ENCODE measurements at regions not wholly inside any gene's neighbourhood (a gene's known extent, or its start where the extent isn't known, plus 50 kb on each side); places are given as distances from the start of the nearest gene placed in this dataset.

DNA sequence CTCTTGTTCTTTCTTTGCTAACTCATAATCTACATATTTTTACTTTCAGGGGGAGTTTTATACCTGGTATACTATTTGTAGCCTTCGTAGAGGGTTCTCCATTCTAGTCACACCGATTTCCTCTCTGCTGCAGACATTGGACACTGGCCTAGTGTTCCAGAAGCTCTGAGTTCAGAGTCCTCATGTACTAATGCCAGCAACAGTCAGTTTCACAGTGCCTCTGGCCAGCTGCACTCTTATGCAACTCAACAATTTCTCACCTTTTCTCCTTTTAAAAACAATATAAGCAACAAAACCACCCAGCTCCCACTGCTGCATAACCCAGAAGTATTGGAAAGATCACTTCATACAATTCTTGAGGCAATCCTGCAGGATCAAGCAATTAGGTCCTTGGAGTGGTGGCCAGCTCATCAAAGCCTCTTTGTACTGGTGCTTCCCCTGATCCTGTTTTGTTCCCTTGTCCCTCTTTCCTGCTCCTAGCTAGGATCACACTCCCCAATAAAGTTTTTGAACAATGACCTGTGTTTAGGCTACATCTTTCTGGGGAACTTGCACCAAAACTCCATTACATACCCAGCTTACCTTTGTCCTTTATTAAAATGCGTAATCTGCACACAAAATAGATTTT is 98.1 kb upstream of the TUT7 start:
- no peak for DNase-seq (ENCODE audit: low read depth in 2 of 2)

DNA sequence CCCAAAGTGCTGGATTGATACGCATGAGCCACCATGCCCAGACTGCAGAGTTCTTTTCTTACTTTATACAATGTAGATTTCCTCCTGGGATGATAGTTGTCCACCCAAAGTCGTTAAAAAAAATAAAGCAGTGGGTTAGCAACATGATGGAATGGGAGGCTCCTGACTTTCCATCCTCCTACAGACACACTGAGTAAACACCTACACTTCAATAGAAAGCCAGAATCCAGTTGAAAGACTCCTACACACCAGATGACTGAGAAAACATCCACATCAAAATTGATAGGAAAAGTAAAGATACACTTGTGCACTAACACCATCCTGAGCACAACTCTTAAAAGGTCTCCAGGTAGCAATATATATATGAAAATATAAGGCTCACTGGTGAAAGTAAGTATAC is 95.0 kb upstream of the TUT7 start:
- no peak for DNase-seq (ENCODE audit: low read depth in 2 of 2)

DNA sequence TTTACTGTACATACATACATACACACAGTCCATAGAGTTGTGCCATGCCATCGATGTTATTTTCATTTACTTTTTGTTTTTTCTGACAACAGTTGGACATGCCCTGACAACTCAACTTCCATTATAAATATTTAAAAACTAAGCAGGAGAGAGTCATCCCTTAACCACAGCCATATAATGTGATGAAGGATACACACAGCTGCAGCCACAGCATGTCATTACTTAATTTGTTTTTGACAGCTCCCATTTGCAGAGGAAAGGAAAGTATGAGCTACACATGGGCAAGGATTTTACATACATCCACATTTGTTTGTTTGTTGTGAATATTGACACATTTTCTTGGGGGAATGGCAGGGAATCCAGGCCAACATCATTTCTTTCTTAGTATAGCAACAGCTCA is 91.5 kb upstream of the TUT7 start:
- no peak for DNase-seq (ENCODE audit: low read depth in 2 of 2)

DNA sequence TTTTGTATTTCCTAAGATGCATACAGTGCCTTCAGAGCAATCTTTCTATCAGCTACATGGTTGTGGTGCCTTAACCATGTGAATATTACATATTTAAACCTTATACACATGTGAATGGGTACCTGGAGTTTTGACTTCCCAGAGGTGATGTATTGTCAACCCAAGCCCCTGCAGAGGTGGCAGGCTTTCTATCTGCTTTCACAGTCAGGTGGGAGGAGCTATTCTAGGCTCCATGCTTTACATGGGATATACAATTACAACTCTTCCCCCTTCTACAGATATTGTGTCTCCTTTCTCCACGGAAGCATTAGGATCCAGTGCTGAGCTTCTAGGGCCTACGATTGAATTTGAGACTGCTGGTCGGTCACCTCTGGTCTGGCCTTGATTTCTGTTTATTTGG is 89.8 kb upstream of the TUT7 start:
- DNase-seq (ENCODE audit: low read depth in 2 of 2): no peak

DNA sequence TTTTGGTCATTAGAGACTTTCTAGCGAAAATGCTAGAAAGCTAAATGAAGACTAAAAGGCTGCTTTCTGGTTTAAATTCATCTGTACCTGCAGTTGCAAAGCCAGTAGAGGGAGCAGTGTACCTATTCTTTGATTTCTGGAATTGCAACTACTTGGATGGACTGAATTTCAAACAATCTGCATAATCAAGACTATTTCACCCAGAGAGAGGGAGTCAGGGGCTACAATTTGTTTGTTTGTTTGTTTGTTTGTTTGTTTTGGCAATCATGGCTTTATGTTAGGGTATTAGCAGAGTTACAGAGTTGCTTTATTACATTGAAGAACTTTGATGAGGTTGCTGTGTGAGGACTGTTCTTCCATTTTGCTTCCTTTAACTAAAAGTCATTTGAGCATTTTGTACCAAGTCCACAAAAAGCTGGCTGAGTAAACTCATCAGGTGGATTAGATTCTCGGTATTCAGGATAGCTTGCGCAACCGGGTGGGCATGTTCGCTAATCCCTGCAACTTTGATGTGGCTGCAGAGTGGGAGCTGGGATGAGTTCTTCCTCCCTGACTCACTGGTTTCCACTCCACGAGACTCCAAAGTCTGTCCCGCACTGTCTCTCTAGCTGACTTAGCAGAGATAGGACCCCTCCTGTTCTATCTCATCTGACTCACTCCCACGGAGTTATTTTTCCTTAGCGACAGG is 80.0 kb upstream of the TUT7 start:
- DNase-seq (ENCODE audit: low read depth in 2 of 2): no peak

DNA sequence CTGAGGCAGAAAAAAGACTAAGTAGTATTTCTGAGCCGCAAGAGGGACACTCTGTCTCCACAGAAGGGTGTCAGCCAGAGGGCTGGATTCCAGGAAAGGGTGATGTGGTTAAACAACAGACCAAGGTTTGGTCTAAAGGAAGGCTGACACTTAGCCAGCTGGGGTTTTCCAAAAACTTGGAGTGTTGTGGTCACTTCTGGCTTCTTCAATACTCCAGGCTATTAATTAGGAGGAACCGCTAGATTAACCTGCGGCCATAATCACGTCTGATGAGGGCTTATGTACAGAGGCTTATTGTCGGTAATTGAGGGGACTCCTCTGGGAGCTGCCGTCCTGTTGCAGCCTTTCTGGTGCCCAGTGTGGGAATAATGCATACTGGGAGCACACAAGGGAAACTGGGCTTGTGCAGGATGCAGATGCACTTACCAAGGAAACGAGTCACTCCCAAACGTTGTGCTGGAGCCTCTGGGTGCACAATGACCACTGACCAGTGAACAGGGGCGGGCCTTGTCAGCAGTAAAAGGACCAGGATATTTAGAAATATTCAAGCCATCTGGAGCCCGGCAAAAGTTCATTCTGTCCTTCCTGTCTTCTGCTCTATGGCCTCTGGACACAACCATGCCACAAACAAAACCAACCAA is 70.2 kb upstream of the TUT7 start:
- no peak for DNase-seq (ENCODE audit: low read depth in 2 of 2)

DNA sequence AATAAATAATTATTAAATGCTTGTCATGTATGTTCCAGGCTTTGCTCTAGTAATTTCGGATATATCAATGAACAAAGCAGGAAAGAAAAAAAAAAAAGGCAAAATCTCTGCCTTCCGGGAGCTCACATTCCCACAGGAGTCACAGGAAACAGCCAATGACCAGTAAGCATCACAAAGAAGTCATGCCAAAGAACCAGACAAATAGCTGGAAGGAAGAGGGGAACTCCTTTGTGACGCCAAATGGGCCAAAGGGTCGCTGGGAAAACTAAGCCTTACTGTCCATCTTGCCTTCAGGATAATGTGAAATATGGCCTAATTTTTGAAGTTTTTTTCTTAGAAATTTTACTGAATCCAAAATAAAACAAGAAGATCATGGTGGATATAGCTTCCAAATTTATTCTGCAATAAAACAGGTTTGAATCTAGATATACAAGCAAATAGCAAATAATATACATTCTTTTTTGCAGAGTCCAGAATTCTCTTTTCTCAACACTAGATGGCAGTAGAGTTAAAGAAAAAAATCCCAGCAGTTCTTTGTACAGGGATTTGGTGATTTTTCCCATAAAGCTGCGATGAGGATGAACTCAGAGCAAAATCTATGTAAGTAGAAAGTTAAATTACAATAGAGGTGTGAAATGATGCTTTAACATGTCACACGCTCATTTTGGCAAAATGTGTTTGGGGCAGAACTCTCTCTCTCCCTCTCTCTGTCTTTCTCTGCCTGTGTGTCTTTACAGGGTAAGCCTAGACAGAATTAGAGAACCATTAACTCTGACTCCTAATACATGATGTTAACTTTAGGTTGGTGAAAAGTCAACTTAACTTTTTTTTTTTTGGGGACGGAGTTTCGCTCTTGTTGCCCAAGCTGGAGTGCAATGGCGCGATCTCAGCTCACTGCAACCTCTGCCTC is 60.0 kb upstream of the TUT7 start:
- no peak for DNase-seq (ENCODE audit: low read depth in 2 of 2)

DNA sequence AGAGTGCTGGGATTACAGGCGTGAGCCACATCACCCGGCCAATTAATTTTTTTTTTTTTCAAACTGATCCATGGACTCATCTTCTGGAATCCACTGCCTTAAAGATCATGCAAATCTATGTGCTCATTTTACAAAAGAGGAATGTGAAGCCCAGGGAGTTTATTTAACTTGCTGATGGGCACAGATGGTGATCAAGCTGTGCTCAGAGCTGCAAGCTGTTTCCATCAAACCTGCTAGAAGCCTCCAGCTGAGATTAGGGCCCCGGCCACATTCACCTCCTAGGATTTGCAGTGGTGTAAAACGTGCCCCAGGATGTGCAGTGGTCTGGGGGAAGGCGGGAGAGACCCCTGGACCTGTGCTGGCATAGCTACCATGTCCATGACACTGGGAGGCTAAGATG is 56.1 kb upstream of the TUT7 start:
- no peak for DNase-seq (ENCODE audit: low read depth in 2 of 2)

DNA sequence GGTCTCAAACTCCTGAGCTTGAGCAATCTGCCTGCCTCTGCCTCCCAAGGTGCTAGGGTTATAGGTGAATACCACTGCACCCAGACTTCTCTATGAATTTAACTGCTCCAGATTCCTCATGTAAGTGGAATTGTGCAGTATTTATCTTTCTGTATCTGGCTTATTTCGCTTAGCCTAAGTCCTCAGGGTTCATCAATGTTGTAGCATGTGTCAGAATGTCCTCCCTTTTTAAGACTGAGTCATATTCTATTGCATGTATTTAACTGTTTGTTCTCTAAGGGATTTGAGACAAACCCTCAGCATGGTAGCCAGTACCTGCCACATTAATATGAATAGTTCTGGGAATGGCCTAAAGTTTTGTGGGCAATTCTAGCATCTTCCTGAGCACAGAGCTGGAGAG is 53.9 kb upstream of the TUT7 start:
- DNase-seq (ENCODE audit: low read depth in 2 of 2): no peak

DNA sequence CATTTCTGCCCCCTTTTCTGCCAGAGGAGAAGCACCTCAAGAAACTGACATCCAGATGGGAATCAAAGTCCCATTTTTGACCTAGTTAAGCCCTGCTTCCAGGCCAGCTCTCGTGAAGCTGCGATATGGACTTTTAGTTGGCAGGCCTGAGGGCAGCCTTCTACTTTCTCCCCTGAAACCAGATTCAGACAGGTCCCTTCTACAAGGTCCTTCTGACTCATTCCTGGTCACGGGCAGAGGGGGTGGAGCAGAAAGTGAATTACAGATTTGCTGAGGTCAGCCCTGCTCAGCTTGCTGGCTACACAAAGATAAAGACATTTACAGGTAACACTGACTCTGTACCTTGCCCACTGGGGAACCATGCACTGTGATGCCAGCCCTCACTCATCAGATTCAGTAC is 52.8 kb upstream of the TUT7 start:
- peak in 1 of 2 experiments; percentile 8 for DNase-seq (ENCODE audit: low read depth in 2 of 2)

DNA sequence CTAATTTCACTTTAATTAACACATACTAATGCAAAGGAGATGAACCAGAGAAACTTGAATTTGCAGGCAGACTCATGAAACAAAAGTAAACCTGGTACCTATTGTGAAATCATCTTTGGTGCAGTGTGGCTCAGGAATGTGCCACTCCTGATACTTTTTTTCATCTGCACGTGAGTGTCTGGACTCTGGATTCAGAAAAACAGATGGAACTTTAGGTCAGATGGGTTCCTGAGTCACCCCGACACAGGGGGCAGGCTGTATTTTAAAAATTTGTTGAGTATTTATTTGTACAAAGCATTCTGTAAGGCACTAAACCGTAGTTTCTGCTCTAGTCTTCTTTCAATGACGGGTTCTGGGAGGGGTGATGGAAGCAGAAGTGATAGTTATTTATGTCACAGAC is 52.2 kb upstream of the TUT7 start:
- no peak for DNase-seq (ENCODE audit: low read depth in 2 of 2)

DNA sequence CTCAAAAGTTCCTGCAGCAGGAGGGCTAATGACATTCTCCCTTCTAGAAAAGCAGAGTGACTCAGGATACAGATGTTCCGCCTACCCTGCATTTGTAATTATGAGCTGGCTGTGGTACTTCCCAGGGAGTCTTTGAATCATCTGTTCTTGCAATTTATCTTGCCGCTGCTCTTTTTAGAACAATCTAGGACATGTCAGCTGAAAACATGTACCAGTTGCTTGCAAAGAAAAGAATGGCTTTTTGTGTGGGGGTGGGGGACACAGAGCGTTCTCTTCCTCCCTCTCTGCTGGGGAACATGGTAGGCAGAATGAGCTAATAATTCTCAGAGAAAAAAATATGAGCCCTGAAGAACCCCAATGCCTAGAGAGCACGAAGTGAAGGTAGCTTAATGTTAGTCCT is 51.7 kb upstream of the TUT7 start:
- DNase-seq (ENCODE audit: low read depth in 2 of 2): no peak

DNA sequence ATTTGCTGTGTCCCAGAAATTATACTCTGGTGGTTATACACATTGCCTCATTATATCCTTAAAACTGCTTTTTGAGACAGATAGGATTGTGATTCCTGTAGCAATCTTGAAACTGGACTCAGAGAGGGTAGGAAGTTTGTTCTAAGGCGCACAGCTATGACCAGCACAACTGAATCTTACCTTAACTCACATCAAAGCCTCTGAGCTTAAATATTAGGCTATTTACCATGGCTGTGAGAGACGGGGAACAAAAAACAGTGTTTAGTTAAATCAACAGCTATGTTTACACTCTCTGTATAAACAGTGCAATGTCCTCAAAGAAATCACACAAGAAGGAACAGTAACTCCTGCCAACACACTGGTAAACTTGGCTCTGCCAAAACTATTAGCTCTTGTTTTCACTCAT is 50.9 kb upstream of the TUT7 start:
- DNase-seq (ENCODE audit: low read depth in 2 of 2): no peak

Measured in stimulated activated CD4-positive, alpha-beta T cell treated with anti-CD3 and anti-CD28 coated beads, Interleukin-12 subunit alpha, Interleukin-12 subunit beta, amount 100 ng/mL, for 24 hours (primary cell).